ENCODE measurements at regions not wholly inside any gene's neighbourhood (a gene's known extent, or its start where the extent isn't known, plus 50 kb on each side); places are given as distances from the start of the nearest gene placed in this dataset.

DNA sequence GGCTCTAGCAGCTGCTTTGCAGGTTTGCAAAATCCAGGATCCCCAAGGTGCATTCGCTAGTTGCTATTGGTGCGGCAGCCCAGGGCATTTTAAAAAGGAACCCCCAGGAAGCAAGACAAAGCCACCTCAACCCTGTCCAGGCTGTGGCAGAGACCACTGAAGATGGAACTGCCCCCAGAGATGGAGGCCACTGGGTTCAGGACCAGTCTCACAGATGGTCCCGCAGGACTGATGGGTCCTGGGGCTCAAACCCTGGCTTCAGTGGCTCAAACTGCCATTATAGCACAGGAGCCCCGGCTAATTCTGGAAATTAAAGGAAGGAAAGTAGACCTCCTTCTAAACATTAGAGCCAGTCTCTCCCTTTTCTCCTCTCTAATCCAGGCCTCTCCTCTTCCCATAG is 79.8 kb upstream of the TSPAN11 start:
- intact Hi-C loops (cut with DNase I), result no loop called here
- no peak for DNase-seq
- no peak for FAIRE-seq
- H3K27ac ChIP-seq (ENCODE audit: low read depth in 2 of 2, low read length in 2 of 2), result no peak overlapping the region
- no peak overlapping the region for H3K9ac ChIP-seq (ENCODE audit: low read length in 3 of 3)
- TF ChIP-seq, protein P1, sequence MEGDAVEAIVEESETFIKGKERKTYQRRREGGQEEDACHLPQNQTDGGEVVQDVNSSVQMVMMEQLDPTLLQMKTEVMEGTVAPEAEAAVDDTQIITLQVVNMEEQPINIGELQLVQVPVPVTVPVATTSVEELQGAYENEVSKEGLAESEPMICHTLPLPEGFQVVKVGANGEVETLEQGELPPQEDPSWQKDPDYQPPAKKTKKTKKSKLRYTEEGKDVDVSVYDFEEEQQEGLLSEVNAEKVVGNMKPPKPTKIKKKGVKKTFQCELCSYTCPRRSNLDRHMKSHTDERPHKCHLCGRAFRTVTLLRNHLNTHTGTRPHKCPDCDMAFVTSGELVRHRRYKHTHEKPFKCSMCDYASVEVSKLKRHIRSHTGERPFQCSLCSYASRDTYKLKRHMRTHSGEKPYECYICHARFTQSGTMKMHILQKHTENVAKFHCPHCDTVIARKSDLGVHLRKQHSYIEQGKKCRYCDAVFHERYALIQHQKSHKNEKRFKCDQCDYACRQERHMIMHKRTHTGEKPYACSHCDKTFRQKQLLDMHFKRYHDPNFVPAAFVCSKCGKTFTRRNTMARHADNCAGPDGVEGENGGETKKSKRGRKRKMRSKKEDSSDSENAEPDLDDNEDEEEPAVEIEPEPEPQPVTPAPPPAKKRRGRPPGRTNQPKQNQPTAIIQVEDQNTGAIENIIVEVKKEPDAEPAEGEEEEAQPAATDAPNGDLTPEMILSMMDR (IDR thresholded peaks at IDR 0.05; ENCODE audit: borderline replicate concordance, extremely low read depth, insufficient read depth), result no peak
- H3K4me3 ChIP-seq (ENCODE audit: low read length in 3 of 3), result no peak overlapping the region
- H3K4me1 ChIP-seq (ENCODE audit: control insufficient read depth in 2 of 3, insufficient read depth in 2 of 3, low read depth in 1 of 3, low read length in 3 of 3), result no peaks in the 10 kb centered on the region
- no peaks in the 10 kb centered on the region for H3K9me3 ChIP-seq (ENCODE audit: control insufficient read depth in 2 of 3, insufficient read depth in 1 of 3, low read length in 3 of 3)
- H3K36me3 ChIP-seq (ENCODE audit: control insufficient read depth in 2 of 3, insufficient read depth in 3 of 3, low read length in 3 of 3), result no peaks in the 10 kb centered on the region
- no peaks in the 10 kb centered on the region for H3K27me3 ChIP-seq (ENCODE audit: control insufficient read depth, insufficient read depth, low read length)

DNA sequence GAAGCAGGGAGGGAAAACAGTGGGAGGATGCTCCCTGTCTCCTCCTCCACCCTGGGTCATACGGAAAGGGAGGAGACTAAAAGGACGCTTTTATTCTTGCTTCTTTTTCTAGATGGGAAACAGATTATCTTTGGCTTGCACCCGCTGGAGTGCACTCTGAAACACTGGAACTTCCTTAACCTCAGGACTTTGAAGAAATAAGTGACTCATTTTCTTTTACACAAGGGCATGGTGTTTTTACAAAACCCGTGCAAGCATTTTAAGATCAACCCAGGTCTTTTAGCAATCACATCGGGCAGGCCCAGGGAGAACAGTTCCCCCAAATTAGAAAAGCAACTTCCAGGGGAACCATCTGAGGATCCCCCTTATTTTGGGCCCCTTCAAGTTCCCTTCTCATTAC is 80.9 kb upstream of the TSPAN11 start:
- no peaks in the 10 kb centered on the region for H3K4me1 ChIP-seq (ENCODE audit: control insufficient read depth in 2 of 3, insufficient read depth in 2 of 3, low read depth in 1 of 3, low read length in 3 of 3)

DNA sequence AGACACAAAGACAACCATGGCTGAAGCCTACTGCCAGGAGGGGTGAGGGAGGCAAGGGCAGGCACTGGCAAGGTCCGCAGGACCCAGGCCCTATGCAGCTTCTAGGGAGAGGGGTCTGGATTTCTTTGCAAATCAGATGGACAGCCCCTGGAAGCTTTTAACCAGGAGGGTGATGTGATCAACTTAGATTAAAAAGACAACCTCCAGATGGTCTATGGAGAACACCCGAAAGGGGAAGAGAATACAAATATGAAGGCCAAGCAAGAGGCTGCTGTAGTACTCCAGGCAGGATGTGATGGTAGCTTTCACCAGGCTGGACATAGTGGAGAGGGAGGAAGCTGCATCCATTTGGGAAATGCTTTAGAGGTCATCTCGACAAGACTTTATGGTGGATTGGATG is 83.3 kb upstream of the TSPAN11 start:
- H3K4me1 ChIP-seq (ENCODE audit: control insufficient read depth in 2 of 3, insufficient read depth in 2 of 3, low read depth in 1 of 3, low read length in 3 of 3), result no peaks in the 10 kb centered on the region
- DNase-seq (no peak), FAIRE-seq (no peak)
- no peaks in the 10 kb centered on the region for H3K36me3 ChIP-seq (ENCODE audit: control insufficient read depth in 2 of 3, insufficient read depth in 3 of 3, low read length in 3 of 3)
- no peak overlapping the region for H3K27ac ChIP-seq (ENCODE audit: low read depth in 2 of 2, low read length in 2 of 2)
- H3K9ac ChIP-seq (ENCODE audit: low read length in 3 of 3), result no peak overlapping the region
- TF ChIP-seq, protein P1 (IDR thresholded peaks at IDR 0.05; ENCODE audit: borderline replicate concordance, extremely low read depth, insufficient read depth), result no peak
- H3K4me3 ChIP-seq (ENCODE audit: low read length in 3 of 3), result no peak overlapping the region
- intact Hi-C loops (cut with DNase I), result no loop called here
- H3K27me3 ChIP-seq (ENCODE audit: control insufficient read depth, insufficient read depth, low read length), result no peaks in the 10 kb centered on the region
- no peaks in the 10 kb centered on the region for H3K9me3 ChIP-seq (ENCODE audit: control insufficient read depth in 2 of 3, insufficient read depth in 1 of 3, low read length in 3 of 3)

More for the DNA sequence above, 80.9 kb upstream of the TSPAN11 start:
- DNase-seq (no peak), FAIRE-seq (no peak)
- Histone ChIP-seq H3K36me3 (ENCODE audit: control insufficient read depth in 2 of 3, insufficient read depth in 3 of 3, low read length in 3 of 3) (no peaks in the 10 kb centered on the region), H3K9me3 (ENCODE audit: control insufficient read depth in 2 of 3, insufficient read depth in 1 of 3, low read length in 3 of 3) (no peaks in the 10 kb centered on the region), H3K4me3 (ENCODE audit: low read length in 3 of 3) (no peak overlapping the region), H3K27me3 (ENCODE audit: control insufficient read depth, insufficient read depth, low read length) (no peaks in the 10 kb centered on the region), H3K27ac (ENCODE audit: low read depth in 2 of 2, low read length in 2 of 2) (no peak overlapping the region), H3K9ac (ENCODE audit: low read length in 3 of 3) (no peak overlapping the region)
- intact Hi-C loops (cut with DNase I), result no loop called here
- TF ChIP-seq, protein P1 (IDR thresholded peaks at IDR 0.05; ENCODE audit: borderline replicate concordance, extremely low read depth, insufficient read depth), result no peak

DNA sequence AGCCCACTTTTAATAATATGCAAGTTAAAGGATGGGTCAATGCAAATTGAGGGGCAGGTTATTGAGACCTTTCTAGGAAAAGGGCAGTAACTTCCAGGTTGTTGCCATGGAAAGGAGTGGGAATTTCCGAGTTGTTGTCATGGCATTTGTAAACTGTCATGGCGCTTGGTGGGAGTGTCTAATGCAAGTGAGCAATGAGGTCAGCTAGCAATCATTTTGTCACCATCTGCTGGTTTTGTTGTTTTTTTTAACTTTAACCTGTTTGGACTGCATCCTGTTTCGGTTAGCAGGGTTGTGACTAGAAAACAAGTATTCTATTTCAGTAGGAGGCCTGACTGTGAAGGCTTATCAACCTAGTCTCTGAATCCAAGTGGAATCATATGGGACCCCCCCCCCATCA is 85.8 kb upstream of the TSPAN11 start:
- no peaks in the 10 kb centered on the region for H3K9me3 ChIP-seq (ENCODE audit: control insufficient read depth in 2 of 3, insufficient read depth in 1 of 3, low read length in 3 of 3)
- no peak overlapping the region for H3K4me3 ChIP-seq (ENCODE audit: low read length in 3 of 3)
- TF ChIP-seq, protein P1 (IDR thresholded peaks at IDR 0.05; ENCODE audit: borderline replicate concordance, extremely low read depth, insufficient read depth), result no peak
- DNase-seq (peak in 1 of 5 donors; percentile 25), FAIRE-seq (no peak)
- no peak overlapping the region for H3K9ac ChIP-seq (ENCODE audit: low read length in 3 of 3)
- no peaks in the 10 kb centered on the region for H3K4me1 ChIP-seq (ENCODE audit: control insufficient read depth in 2 of 3, insufficient read depth in 2 of 3, low read depth in 1 of 3, low read length in 3 of 3)
- intact Hi-C loops (cut with DNase I), result no loop called here
- H3K27me3 ChIP-seq (ENCODE audit: control insufficient read depth, insufficient read depth, low read length), result no peaks in the 10 kb centered on the region
- H3K27ac ChIP-seq (ENCODE audit: low read depth in 2 of 2, low read length in 2 of 2), result no peak overlapping the region
- H3K36me3 ChIP-seq (ENCODE audit: control insufficient read depth in 2 of 3, insufficient read depth in 3 of 3, low read length in 3 of 3), result no peaks in the 10 kb centered on the region

All from kidney (tissue), 13 donors.